ENCODE measurements at regions not wholly inside any gene's neighbourhood (a gene's known extent, or its start where the extent isn't known, plus 50 kb on each side); places are given as distances from the start of the nearest gene placed in this dataset.

DNA sequence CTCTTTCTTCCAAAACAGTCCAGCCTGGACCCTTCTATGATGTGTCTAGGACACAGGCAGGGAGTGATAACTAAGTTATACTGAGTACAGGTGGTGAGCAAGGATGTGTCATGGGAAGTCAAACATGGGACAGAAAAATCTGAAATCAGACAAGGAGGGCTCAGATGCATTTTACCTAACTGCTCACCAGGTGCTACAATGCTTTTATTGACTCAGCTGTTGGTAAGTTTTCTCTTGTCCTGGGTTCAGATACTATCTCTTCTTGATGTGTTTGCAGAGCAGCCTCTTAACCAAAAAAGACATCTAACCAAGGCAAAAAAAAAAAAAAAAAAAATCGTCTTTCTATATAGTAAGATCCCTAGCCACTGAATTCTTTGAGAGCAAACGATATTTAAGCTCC, 378.6 kb downstream of the VPS13C start:
- DNase-seq (ENCODE audit: low spot score): no peak

DNA sequence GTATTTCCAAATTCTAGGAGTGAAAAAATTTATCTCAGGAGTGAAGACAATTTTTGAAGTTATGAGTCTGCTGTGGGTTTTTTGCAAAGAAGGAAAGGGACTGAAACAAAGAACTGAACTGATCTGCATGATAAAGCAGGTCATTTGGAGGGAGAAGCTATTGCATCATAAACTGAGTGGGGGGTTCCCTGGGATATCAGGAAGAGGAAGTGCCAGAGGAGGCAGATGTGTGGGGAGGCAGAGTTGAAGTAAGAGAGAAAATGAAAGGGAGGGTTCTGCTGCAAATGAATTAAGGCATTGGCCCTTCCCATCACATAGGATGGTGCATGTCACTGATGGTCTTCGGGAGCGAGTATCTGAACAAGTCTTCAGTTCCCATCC, 379.2 kb downstream of the VPS13C start:
- no peak for DNase-seq (ENCODE audit: low spot score)

DNA sequence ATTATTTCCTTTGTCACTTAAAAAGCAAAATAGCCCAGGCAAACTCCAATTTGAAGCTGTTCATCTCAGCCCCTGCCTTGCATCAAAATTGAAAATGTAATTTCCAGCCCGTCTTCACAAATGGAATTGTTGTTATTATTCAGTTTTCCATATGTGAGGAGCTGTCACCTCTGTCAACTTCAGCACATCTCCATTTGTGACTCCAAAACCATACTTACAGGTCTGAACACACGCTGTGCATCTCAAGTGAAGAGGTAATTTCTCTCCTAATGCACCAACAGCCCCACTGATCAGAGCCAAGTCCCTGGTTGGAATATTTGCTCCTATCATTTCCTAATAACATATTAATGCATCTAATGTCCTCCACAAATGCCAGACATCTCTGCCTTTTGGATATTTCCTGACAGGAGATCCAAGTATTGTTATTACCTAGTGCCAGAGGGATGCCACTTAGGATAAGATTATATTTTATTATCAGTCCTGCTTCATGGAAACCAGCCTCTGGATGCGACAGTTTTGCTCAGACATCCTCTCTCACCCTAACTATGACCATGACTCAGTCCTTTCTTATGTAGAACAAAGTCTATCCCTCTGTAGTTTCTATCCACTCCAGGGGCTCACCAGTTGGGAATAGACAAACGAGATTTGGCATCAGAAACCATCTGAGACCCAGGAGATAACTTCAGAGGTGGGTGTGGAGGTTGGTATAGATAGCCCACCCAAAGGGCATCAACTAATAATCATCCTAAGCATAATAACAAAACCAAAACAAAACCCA, 379.8 kb downstream of the VPS13C start:
- DNase-seq (ENCODE audit: low spot score): no peak

DNA sequence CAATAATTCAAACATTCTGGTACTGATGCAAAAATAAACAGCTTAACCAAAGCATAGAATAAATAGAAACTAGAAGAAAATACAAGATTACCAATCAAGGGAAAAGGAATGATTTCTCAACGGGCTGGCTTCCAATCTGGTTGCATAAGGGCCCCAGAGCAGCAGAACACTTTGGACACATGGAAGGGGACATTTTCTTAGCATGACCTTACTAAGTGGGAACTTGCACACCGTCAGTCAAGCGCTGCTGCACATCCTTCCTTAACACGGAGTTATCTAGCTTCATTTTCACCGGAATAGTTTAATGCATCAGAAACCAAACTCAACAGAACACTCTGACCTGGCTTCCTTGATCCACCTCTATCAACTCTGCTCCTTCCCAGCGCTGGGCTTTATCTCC, 388.5 kb downstream of the VPS13C start:
- no peak for DNase-seq (ENCODE audit: low spot score)

DNA sequence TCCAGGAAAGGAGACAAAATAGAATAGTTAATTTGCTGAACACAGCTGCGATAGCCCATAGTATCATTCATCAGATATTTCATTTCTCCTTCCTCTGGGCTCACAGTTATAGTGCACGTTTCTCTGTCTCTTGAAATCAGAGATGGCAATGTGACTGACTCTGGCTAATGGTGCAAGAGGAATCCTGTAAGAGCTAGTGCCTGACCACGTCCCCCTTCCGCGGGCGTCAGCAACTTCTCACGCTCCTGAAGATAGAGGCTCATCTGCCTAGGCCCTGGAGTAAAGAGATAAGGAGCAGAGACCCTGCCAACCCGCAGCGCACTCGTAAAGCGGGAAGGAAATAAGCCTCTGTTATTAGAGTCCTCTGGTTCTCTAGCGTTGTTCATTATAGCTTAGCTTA, 391.8 kb downstream of the VPS13C start:
- DNase-seq (ENCODE audit: low spot score): no peak

DNA sequence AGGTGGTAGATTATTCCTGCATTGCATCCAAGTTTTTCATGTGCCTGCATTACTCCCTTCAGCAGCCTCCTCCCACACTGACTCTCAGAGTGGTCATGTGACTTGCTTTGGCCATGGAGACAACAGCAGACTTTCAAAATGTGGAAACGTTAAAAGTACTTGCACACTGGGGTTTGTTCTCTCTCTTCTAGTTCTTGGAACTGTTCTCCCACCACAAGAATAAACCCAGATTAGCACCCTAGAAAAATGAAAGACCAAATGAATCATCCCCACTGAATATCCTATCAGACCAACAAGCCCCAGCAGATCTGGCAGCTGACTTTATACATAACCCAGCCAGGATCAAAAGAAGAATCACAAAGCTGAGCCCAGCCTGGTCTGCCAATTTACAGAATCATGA, 398.5 kb downstream of the VPS13C start:
- DNase-seq (ENCODE audit: low spot score): no peak

DNA sequence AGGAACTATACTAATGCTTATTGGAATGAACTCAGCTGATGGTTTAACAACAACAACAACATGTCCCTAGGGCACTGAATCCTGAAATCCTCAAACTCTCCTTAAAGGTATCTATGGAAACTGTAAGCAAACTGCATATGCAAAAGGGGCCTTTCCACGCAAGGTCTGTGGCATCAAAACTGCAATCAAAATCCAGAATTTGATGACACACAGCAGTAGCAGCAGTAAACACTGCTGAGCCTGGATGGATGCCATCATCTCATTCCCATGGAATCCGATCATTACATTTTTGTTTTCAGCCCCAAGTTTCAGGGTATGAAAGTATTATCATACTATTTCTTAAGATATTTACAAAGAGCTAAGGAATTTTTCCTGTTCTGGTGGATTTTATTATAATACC, 399.7 kb downstream of the VPS13C start:
- no peak for DNase-seq (ENCODE audit: low spot score)

DNA sequence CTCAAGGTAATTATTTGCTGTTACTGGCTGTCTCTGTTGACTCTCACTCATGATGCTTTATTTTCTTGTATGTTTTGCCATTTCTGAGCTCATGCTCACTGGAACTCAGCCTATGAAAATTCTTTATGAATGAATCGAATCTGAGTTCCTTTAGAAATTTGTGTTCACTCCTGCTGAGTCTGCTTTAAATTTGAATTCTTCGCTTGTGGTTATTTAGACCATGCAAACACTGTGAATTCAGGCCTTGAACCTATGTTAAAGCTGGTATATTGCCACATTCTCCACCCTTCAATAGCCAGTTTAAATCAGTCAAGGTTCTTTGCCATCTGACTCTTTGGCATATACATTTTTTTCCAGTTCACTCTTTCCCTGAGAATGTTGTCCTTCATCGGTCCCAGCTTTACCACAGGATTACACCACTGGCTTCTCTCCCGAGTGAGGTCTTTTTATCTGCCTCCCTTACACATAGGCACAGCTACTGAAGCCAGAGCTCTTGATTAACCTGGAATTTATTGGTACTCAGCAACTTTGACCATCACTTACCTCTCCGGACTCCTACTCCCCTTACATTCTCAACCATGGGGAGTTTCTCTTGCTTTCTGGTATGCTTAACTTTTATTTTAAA, 400.6 kb downstream of the VPS13C start:
- DNase-seq (ENCODE audit: low spot score): no peak

DNA sequence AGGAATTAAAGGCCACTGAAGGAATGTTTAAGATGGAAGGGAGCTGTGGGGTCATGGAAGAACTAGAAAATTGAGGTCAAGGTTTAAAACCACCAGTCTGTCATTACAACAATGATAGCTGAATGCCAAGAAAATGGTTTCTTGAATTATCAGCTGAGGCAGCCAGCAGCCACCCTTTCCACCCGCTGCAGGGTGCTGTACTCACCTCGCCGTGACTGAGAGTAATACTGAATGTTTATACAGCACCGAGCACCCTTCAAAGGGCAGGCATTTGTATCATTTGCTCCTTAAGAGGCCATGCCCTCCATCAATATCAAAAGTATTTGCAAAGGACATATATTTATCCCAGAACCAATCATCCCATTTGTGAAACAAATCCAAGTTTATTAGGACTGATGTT, 402.8 kb downstream of the VPS13C start:
- no peak for DNase-seq (ENCODE audit: low spot score)

DNA sequence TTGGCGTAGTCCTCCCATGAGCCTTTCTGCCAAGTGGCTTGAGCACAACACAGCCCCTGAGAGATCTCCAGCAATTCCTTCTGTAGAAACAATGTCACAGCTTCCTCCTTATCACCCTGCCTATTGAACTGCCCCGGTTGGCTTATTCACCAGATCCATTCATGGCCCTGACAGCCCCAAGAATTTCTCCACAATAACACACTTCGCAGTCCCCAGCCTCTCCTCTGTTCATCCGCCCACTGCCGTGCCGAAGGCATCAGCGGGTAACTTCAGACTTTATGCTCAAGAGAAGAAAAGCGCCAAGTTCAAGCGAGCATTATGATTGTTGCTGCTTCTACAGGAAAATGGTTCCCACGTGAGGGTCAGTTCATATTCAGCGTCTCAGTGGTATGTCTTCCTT, 403.9 kb downstream of the VPS13C start:
- no peak for DNase-seq (ENCODE audit: low spot score)

DNA sequence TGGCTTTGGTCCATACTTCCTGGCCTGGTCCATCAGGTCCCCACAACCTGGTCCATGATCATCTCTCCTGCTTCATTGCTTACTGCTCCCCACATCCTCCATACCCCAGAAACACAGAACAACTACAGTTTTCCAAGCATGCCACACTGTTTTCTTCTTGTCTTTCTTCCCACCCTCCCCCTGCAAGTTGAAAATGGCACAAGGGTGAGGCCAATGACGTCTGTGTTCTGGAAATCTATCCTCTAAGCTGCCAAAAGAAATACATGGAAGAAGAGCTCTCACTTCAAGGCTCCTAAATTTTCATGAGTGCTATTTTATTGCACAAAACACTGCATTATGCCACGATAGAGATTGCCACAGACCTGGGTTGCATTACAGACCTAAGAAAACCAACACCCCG, 404.4 kb downstream of the VPS13C start:
- DNase-seq (ENCODE audit: low spot score): no peak

DNA sequence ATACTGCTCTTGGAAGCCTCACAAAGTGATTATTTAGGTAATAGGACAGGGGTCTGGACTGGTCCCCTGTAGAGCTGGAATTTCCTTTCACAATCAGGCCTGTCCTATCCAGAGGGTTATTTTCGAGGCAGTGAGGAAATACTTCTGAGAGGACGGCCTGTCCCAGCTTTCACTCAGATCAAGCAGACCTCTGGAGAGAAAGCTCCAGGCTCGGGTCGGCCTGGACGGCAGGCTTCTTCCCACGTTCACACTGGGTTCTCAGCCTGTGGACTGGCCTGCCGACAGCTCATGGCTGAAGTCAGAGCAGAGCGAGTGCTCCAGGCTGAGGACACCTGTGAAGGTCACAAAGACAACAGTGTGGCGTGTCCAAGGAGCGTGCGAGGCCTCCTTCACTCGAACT, 405.3 kb downstream of the VPS13C start:
- DNase-seq (ENCODE audit: low spot score): peak; percentile 8

DNA sequence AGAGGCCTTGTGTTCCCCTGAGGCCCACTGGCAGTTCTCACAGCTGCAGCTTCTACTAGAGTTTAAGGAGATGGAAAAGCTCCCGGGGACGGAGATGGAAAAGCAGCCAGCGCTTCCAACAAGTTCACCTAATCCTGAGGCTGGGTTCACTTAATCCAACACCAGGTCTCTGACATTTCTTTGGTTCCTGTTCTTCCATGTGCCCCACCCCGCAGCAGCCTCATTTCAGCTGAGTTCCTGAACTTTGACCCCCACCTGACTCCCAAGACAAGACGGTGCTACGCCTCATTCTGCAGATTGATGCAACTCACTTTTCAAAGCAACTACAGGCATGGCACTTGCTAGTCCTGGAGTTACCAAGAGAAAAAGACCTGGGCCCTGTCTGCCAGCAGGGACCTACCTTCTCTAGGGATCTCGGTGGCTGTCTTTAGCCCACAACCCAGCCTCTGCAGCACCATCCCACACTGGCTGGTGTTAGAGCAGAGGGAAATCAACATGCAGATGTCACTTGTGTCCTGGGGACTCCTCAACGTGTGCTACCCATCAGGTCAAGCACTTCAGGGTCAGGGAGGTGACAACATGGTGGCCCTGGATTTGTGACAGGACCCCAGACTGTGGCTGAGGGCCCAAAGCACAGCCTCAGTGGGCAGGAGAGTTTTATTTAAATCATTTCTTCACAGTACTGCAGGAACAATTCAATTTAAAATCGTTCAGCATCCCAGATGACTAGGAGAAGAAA, 406.1 kb downstream of the VPS13C start:
- no peak for DNase-seq (ENCODE audit: low spot score)

DNA sequence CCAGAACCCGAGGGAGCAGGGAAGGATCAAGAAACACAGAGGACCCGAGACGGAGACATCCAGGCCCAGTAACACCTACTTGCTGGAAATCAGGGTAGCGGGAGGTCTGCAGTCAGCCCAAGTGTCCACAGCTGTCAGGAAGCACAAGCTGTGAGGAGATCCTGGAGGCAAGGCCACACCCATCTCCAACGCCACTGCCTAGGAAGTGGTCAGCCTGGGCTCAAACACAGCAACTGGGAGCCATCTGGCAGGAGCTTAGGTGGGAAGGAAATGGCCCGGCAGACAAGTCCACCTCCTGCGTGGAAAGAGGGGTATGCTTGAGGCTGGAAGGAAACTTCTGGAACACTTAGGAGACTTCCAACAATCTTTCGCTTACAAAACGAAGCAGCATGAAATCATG, 407.1 kb downstream of the VPS13C start:
- peak; percentile 20 for DNase-seq (ENCODE audit: low spot score)

DNA sequence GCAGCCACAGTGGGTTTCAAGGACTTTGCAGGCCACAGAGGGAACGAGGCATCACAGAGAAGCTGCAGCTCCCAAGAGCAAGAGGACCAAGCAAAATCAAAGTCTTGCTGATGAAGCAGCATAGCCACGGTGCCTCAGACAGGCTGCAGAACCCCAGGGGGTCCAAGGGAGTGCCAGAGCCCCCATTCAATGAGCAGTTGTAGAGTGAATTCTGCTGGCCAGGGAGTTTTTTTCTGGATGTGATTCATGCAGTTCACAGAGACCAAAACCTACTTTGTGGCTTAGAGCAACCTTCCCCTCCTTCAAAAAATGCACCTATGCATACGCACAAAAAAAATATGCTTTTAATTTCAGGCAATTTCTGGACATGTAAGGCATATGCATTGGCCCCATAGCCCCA, 409.0 kb downstream of the VPS13C start:
- DNase-seq (ENCODE audit: low spot score): no peak

DNA sequence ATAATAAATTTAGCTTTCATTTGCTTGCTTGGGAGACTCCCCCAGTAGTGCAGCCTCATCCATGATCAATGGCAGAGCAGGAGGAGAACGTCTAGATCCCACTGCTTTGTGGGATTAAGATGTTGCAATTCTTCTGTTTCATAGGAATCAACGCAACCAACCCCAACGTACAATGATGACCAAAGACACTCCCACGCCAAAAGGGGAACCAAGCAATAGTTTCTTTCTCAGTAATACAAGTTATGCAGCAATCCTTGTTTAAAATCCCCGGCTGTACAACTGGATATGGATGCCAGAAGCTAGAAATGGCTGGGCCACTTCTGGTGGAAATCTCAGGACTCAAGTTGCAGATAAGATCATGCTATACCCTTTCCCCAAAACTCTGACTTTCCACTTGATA, 411.2 kb downstream of the VPS13C start:
- no peak for DNase-seq (ENCODE audit: low spot score)

DNA sequence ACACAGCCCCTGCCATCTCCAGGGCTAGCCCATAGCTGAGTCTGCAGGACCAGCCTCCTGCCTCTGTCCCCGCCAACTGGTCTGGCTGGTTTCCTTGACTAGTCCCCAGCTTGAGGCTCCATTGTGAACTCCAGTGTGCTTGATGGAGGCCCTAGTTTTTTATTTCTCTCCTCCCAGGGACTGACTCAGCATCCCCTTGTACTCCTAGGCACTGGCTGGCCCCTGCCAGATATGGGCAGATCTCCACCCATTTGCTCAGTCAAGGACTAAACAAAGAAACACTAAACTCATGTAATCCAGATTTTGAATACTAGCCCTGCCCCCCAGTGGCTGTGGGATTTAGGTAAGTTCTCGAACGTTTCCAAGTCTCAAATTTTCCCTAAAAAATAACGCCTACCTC, 415.4 kb upstream of the RORA start:
- no peak for DNase-seq (ENCODE audit: low spot score)

DNA sequence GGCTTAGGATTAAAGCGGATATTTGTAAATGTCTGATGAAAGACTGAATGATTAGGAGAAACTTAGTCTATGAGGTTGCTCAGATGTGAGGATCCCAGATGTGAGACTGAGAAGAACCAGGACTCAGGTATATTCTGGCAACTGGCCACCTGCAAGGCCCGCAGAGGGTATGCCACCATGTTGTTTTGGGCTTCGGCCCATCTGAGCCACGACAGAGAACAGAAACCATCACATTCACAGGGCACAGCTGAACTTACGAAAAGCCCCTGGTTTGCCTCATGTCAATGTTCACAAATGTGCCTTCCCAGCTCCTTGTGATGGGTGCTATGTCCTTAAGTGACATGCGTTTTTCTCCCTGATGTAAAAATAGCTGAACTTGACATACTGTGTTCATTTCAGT, 412.5 kb upstream of the RORA start:
- no peak for DNase-seq (ENCODE audit: low spot score)

DNA sequence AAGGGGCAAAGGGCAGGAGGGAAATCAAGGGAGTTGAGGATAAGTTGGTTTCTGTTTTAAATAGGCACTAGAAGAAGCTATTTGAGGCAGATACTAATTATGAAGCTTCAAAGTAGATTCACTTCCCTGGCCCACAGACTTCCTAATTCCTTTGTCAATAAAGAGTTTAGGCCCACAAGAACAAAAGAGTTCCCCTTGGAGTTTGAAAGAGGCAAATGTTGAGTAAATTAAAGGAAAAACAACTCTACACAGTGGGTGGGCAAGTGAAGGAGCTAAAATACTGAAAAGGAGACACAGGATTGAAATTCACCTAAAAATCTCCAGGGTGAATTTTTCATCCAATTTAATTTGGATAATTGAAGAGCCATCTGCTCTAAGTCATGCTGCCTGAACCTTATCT, 411.7 kb upstream of the RORA start:
- no peak for DNase-seq (ENCODE audit: low spot score)

DNA sequence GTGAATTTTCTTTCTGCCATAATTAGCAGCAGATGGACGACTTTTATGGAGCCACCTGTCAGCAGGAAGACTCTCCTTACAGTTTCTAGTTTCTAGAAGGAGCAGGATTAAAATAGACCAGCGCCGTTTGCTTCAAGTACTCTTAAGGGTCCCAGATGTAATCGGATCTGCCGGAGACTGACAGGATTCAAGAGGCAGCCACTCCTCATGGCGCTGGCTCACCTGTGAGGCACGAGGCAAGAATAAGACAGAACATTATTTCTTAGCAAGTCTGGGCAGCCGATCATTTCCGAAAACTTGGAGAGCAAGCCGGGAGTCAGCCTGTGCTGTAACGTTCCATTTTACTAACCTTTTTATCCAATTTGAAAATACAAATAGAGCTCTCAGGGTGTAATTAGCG, 410.4 kb upstream of the RORA start:
- DNase-seq (ENCODE audit: low spot score): no peak

DNA sequence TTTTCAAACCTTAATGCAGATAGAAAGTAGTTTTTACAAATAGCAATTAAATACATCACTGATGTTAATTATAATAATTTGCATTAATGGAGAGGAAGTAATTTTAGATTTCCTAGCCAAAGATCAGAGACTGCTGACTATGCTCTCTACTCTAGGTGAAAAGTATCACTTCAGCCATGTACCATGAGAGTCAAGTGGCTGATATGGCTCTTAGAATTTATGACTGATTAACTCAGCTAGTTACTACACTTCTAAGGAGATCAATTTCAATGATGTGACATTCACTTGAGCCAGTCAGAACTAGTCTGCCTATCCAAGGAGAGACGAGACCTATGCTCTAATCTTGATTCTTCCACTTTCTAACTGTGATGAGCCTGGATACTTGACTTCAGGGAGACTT, 405.7 kb upstream of the RORA start:
- DNase-seq (ENCODE audit: low spot score): no peak

DNA sequence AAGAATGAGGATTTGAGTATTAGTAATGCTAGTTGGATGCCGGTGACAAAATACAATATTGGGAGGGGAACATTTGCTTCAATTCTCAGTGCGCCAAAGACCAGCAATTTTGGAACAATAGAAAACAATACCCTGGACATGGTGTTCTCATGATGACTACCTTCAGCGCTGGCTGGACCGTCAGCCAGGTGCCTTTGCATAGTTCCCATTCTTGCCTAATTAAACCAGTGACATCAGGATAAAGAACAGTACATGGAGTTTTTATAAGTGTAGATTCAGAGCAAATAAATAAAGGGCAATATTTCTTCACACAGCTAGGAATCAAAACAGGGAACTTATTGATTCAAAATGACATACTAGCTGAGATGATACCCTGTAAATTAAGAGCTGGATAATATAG, 404.8 kb upstream of the RORA start:
- DNase-seq (ENCODE audit: low spot score): no peak

DNA sequence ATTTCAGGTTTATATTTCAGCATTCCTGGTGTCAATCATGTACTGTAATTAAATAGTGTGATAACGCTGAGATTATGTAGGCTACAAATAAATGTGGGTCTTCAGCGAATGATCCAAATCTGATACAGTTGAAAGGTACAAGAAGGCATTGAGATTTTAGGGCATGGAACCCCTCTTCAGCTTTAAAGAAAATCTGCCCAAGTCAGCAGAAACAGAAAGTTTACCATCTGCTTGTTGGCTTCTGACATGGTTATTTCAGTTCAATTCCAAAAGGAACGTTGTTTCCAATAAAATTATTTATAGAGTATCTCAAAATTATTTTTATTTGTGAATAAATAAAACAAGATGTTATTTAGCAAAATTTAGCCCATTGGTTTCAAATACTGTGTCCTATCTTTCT, 400.2 kb upstream of the RORA start:
- no peak for DNase-seq (ENCODE audit: low spot score)

DNA sequence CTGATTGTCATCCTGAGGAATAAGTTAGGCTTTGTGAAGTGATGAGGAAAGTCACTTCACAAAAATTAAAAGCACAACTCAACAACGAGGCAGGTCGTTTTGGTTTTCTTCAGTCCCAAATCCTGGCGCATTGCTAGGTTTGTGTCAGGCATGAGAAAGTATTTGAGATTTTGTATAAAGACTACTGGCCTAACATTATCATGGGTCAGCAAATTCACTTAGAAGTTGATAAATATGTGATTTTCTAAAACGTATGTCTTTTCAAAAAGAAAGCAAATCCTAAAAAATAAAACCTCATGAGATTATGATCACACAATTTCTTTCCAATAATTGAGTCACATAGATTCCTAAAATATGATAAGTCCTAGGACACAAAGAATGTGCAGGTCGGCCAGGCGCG, 395.8 kb upstream of the RORA start:
- no peak for DNase-seq (ENCODE audit: low spot score)

Data from putamen (tissue), 1 donor.